ENCODE measurements at regions not wholly inside any gene's neighbourhood (a gene's known extent, or its start where the extent isn't known, plus 50 kb on each side); places are given as distances from the start of the nearest gene placed in this dataset.

GRCh38 chr6:40066372-40066771 lies 132.1 kb upstream of the MOCS1 start:
- no peak for TF ChIP-seq CTCF (IDR thresholded peaks at IDR 0.05; ENCODE audit: low read length)
- no peak for TF ChIP-seq EZH2 (IDR thresholded peaks at IDR 0.05; ENCODE audit: borderline replicate concordance, low read length)

Measured in OCI-LY1 (cell line).